CD1c-positive myeloid dendritic cell (primary cell): ENCODE measurements at regions not wholly inside any gene's neighbourhood (a gene's known extent, or its start where the extent isn't known, plus 50 kb on each side); places are given as distances from the start of the nearest gene placed in this dataset.
A peak's percentile ranks its signal among the peaks of the same experiment; 100 is the strongest.
"Not testable (repeated sequence)": the region's sequence is repeated elsewhere in the genome, so short reads cannot be mapped to it uniquely, and the experiment has no call there.

Source experiments
- DNase-seq: peaks from one replicate; pipeline ENCODE4 v3.0.0-alpha.2; 2016; ENCODE audit errors: extremely low spot score

DNA sequence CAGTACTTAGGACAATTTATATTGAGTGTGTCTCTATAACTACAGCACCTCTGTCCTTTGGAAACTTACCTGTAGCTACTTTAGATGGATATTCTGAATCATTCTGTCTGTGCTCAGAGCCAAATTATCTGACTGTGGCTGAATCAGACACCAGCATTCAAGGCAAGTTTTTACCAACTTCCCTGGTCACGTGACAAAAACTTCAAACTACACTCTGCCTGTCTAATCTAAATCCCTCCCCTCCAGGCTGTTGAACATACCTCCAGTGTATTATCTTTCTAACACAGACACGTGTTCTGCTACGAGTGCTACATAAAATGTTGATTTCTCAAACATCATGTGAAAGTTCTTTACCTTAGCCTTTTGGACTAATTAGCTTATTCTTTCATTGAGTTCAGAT, 641.2 kb upstream of the CPEB2 start:
- DNase-seq = no peak

GRCh38 chr4:14362385-14362784, 639.9 kb upstream of the CPEB2 start:
- no peak for DNase-seq

GRCh38 chr4:14364953-14365536, 637.2 kb upstream of the CPEB2 start:
- DNase-seq = no peak

- DNase-seq = no peak
These were observed 633.9 kb upstream of the CPEB2 start for GRCh38 chr4:14368391-14368790.

- DNase-seq = no peak
These were observed 631.1 kb upstream of the CPEB2 start for GRCh38 chr4:14371131-14371530.

GRCh38 chr4:14375816-14376215, 626.5 kb upstream of the CPEB2 start:
- DNase-seq = no peak

GRCh38 chr4:14379183-14379582, 623.1 kb upstream of the CPEB2 start:
- no peak for DNase-seq

DNA sequence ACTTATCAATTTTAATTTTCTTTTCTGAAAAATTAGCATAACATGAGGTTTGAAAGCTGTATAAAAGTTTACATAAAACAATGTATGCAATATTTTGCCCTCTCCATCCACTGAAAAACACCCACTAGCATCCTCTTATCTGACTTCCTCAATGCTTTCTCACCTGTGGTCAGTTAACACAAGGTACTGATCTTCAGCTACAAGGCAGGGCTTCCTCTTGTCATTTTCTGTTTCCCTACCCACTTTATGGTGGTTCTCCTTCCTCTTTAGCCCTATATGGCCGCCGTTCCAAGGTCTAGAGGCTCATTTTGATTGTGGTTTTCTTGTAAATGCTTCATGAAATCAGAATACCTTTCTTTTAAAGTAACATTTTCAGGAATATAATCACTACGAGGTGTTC, 618.6 kb upstream of the CPEB2 start:
- DNase-seq = peak; percentile 2

GRCh38 chr4:14384824-14385223, 617.5 kb upstream of the CPEB2 start:
- no peak for DNase-seq

- no peak for DNase-seq
These were observed 616.1 kb upstream of the CPEB2 start for GRCh38 chr4:14386196-14386595.

DNA sequence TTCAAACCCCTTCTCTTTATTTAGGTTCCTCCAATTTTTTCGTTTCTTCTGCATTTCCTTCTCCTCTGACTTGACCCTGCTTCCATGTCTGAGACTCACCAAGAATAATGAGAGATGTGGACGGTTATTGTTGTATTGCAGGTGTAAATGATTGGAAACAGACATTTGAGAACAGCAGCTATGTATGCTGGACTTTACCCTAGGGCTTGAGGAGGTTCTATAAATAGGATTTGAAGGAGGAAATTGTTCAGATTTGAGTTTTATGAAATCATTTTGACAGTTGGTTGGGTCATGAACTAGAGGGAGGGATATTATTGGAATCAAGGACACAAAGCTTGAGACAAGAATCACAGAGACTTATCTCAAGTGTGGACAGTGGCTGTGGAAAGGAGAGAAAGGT, 614.6 kb upstream of the CPEB2 start:
- DNase-seq = no peak

GRCh38 chr4:14392378-14392777, 609.9 kb upstream of the CPEB2 start:
- DNase-seq = no peak

DNA sequence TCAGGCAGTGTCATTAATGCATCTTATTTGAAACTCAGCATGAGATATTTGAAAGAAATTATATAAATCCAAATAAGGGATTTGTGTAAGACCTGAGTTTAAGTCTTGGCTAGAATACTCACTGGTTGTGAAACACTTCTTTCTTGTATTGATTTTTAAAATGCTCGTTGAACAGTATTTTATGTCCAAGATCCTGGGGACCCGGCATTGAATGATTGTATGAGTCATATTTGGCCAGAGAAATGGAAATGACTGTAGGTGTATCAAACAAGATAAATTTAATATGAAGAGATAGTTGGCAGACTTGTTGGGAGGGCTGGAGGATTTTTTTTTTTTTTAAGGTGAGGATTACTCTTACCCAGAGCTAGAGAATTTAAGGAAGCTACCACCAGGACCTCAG, 606.1 kb upstream of the CPEB2 start:
- DNase-seq = no peak

DNA sequence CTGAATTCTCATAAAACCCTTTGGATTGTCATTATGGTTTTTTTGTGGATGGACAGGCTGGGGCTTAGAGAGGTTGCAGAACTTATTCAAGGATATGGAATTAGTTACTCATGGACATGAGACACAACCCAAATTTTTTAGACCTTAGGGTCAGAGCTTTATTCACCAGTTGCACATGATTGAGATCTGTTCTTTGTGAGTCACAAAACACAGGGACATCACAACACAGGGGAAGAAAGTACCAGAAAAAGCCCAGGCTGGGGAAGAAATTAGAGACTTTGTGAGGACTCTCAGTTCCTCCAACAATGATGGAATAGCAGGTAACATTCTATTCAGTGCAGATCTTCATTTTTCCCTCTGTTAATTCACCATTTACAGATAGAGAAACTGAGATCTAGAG, 602.4 kb upstream of the CPEB2 start:
- no peak for DNase-seq

DNA sequence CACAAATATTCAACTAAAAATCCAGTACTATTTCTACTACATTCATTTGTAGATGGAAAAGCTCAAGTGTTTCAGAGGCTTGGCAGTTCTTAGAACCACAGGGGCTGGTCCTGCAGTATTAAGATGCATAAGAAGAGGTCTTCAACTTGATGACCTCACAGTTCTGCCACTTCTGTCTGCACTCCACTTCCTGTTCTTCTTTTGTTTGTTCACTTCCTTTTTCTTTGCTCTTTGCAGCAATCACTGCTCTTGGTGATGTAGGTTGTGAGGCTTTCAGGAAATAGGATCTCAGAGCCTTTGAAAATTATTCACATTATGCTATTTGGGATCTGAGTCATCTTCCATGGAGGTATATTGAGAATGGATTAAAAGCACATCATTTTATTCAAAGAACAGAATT, 602.0 kb upstream of the CPEB2 start:
- peak; percentile 57 for DNase-seq

GRCh38 chr4:14403132-14403531, 599.1 kb upstream of the CPEB2 start:
- no peak for DNase-seq

- no peak for DNase-seq
These were observed 597.6 kb upstream of the CPEB2 start for GRCh38 chr4:14404730-14405129.

DNA sequence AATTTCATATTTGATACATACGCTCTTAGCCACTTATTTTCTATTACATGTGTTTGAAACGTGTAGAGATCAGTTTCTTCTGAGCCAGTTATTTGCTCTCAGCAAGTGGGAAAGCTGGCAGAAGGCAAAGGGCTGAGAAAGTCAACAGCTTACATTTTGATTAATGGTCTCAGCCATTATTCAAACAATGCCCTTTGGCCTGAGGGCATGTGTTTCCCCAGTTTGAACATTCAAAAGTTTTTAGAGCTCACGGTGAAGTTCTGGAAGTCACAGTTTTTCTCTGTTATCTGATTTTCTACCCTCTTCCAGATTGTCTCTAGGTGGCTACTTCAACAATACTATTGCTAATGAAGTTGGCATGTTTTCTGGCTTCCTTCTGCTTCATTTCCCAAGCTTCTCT, 591.8 kb upstream of the CPEB2 start:
- no peak for DNase-seq

DNA sequence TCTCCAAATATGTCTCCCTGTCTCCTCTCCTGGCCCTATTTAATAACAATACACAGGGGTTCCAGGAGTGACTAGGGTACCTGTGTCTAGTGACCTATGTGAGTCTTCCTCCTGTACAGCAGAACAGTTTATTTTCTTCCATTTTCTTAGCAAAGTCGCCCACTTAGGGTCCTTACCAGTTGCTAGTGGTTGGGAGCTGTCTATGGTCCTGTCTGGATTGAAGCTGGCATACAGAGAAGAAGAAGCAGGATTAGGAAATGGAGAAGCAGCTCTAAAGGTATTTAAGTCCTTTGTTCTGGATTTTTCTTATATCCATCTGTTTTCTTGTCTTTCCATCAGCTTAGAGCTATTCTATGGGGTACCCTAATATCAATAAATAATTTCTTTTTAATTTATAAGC, 587.1 kb upstream of the CPEB2 start:
- DNase-seq = peak; percentile 8

- DNase-seq = no peak
These were observed 582.8 kb upstream of the CPEB2 start for GRCh38 chr4:14419516-14419915.

GRCh38 chr4:14426297-14426696, 576.0 kb upstream of the CPEB2 start:
- not testable (repeated sequence) for DNase-seq

DNA sequence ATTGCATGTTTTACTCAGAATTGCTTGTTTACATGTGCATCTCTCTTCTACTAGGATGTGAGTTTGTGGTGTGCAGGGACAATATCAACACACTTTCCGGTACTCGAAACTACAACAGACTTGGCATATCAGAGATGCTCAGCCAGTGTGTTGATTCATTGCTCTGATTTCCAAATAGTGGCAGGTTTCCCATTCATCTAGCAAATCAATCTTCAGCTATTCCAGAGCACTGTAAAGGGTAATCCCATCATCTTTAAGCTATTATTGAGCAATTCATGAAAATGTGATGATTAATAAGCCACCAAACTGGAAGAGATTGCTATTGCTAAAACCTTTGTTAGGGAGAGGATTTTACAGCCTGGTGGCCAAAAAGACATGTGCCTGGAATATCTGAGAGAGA, 574.2 kb upstream of the CPEB2 start:
- DNase-seq = no peak

- no peak for DNase-seq
These were observed 570.8 kb upstream of the CPEB2 start for GRCh38 chr4:14431155-14432134.
